ENCODE measurements at regions not wholly inside any gene's neighbourhood (a gene's known extent, or its start where the extent isn't known, plus 50 kb on each side); places are given as distances from the start of the nearest gene placed in this dataset.
"Not testable (repeated sequence)": the region's sequence is repeated elsewhere in the genome, so short reads cannot be mapped to it uniquely, and the experiment has no call there.

DNA sequence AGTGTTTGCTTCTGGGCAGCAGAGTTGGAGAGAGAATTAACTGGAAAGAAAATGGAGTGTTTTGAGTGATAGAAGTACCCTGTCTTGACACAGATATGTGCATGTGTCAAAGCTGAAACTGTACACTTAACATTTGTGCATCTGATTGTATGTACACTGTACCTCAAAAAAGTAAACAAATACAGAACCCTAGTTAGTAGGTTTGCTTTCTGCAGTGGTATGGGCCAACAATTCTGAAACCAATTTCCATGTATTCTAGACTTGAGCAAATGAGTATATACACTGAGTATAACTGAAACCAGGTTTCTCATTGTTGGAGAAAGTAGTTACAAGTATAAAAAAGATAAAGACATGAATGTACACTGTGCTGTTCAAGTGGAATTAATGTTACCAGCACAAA is 52.4 kb downstream of the ELAPOR2 start:
- DNase-seq (ENCODE audit: low spot score), result no peak

- no peak for DNase-seq (ENCODE audit: low spot score)
Observed at GRCh38 chr7:87004956-87005355, 54.5 kb downstream of the ELAPOR2 start.

GRCh38 chr7:87003872-87004798 is 55.3 kb downstream of the ELAPOR2 start:
- no peak for DNase-seq (ENCODE audit: low spot score)

- DNase-seq (ENCODE audit: low spot score), result no peak
Observed at GRCh38 chr7:87001214-87001613, 58.2 kb downstream of the ELAPOR2 start.

DNA sequence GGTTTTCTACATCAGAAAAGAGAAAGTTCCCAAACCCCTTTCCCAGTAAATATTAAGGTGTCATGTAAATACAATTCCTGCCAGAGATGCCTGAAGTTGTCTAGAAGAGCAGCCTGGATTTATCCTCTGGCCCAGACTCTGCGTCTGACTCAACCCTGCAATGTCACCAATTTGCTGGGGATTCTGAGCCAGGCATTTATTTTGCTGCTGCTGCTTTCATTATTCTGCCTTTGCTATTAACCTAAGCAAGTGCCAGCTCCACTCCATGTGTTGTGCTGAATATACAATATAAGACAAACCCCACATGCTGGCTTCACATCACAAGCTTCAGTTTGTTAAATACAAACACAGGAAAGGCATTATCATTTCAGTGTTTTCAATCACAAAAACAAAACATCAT is 59.1 kb downstream of the ELAPOR2 start:
- DNase-seq (ENCODE audit: low spot score), result no peak

GRCh38 chr7:86999750-87000149 is 59.7 kb downstream of the ELAPOR2 start:
- DNase-seq (ENCODE audit: low spot score), result no peak

DNA sequence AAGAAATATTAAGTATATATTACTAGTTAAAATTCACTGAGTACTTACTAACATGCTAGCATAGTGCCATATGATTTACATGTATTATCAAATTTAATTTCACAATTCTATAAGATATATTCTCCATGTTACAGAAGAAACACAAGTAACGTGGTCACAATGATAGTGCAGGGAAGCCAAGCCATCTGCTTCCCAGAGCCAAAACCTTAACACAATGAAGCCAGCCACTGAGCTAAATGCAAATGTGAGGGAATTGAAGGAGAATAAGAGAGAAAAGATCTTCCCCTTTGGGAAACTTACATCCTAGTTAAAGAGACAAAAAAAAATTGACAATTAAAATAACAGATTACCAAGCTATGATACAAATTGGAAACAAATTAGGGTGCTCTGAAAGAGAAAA is 63.6 kb downstream of the ELAPOR2 start:
- no peak for DNase-seq (ENCODE audit: low spot score)

GRCh38 chr7:86995052-86995725 is 64.3 kb downstream of the ELAPOR2 start:
- DNase-seq (ENCODE audit: low spot score), result no peak

GRCh38 chr7:86991771-86992191 is 67.7 kb downstream of the ELAPOR2 start:
- no peak for DNase-seq (ENCODE audit: low spot score)

DNA sequence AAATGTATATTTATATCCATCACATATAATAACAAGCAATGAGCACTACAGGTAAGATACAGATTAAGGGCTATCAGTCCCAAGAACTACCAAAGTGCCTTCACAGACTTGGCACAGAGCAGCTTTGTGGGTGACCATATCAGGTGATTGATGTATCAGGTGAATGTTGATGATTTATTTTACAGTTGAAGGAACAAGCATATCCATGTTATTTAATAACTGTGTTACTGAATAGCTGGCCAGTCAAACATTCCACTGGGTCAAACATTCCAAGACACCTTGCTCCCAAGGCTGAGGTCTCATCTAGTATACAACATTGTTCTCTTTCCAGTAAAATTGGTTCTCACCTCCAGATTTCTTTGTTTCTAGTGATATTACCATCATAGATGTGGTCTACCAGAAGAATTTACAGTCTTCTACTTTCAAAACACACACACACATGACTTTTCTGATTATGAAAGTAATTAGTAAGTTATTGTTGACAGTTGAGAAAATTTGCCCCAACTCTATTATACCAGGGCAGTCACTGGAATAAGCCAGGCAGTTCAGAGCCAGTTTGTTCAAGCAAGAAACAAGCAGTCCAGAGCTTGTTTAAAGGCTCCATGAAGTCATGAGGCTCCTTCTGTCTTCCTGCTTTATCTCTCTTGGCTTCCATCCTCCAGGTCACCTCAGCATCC is 68.2 kb downstream of the ELAPOR2 start:
- no peak for DNase-seq (ENCODE audit: low spot score)

DNA sequence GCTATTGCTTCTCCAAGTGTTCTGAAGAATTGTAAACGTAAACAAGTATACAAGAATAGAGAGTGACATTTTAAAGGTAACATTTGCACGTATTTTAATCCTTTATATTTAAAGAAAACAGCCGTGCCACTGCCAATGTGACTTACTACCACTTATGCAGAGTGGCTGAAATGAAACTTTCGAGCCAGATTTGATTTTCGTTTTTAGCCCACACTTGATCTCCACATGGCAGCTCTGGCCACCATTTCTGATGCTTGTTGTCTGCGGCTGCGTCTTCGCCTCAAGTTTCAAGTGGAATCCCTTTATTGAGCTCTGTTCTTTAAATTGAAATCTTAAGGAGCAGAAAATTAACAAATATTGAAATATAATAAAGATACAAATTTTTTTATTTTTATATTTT is 70.0 kb downstream of the ELAPOR2 start:
- no peak for DNase-seq (ENCODE audit: low spot score)

DNA sequence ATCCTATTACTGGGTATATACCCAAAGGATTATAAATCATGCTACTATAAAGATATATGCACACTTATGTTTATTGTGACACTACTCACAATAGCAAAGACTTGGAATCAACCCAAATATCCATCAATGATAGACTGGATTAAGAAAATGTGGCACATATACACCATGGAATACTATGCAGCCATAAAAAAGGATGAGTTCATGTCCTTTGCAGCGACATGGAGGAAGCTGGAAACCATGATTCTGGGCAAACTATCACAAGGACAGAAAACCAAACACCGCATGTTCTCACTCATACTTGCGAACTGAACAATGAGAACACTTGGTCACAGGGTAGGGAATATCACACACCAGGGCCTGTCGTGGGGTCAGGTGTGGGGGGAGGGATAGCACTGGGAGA is 71.6 kb downstream of the ELAPOR2 start:
- not testable (repeated sequence) for DNase-seq (ENCODE audit: low spot score)

DNA sequence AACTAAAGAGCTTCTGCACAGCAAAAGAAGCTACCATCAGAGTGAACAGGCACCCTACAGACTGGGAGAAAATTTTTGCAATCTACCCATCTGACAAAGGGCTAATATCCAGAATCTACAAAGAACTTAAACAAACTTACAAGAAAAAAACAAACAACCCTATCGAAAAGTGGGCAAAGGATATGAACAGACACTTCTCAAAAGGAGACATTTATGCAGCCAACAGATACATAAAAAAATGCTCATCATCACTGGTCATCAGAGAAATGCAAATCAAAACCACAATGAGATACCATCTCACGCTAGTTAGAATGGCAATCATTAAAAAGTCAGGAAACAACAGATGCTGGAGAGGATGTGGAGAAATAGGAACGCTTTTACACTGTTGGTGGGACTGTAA is 72.1 kb downstream of the ELAPOR2 start:
- DNase-seq (ENCODE audit: low spot score), result not testable (repeated sequence)

DNA sequence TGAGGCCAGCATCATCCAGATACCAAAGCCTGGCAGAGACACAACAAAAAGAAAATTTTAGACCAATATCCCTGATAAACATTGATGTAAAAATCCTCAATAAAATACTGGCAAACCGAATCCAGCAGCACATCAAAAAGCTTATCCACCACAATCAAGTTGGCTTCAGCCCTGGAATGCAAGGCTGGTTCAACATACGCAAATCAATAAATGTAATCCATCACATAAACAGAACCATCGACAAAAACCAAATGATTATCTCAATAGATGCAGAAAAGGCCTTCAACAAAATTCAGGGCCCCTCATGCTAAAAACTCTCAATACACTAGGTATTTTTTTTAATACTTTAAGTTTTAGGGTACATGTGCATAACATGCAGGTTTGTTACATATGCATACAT is 74.1 kb downstream of the ELAPOR2 start:
- not testable (repeated sequence) for DNase-seq (ENCODE audit: low spot score)

GRCh38 chr7:86983654-86984053 is 75.8 kb downstream of the ELAPOR2 start:
- not testable (repeated sequence) for DNase-seq (ENCODE audit: low spot score)

GRCh38 chr7:86981937-86982336 is 77.5 kb downstream of the ELAPOR2 start:
- not testable (repeated sequence) for DNase-seq (ENCODE audit: low spot score)

- no peak for DNase-seq (ENCODE audit: low spot score)
Observed at GRCh38 chr7:86981127-86981526, 78.3 kb downstream of the ELAPOR2 start.

DNA sequence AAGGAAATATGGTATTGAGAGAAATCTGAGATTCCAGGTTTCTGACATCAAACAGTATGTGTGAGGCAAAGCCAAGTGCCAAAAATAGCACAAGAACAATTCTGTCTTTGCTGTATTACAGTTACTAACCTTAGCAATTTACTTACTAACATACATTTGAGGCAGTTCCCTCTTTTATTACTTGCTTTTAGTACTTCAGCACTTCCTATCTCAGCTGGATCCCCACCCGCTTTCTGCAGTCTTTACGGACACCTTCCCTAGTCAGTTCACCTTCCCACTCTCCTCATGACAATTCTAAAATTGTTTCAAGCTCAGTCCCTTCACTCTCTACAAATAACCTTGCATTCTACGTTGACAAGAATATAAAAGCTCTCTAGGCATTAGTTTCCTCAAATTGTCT is 79.2 kb downstream of the ELAPOR2 start:
- no peak for DNase-seq (ENCODE audit: low spot score)

DNA sequence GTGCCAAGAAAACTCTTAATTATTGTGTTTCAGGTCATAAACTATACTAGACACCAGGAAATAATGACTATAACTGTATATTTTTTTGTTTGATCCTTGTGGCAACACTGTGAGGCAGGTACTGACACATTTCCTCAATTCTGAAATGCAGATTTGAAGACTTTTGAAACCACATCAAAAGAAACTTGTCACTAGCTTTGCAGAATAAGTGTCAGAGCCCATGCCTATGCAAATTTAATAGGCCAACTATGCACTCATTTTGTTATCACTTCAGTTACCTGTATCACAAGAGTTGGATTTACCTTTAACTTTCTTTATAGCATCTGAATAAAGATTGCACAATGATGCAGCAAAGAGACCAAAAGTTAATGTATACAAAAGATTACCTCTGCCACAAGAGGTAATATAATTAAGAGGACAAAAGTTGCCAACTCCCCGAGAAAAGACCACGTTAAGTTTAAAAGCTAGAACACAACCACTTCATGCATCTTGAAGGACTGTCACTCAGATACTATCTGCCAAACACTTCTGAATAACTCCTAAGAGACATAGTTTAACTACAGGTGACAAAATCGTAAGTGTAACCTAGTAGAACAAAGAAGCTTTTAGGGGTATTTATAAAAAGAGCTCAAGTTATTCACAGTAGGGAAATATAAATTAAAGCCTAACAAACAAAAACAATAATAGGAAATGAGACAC is 80.5 kb downstream of the ELAPOR2 start:
- no peak for DNase-seq (ENCODE audit: low spot score)

GRCh38 chr7:86976958-86977357 is 82.5 kb downstream of the ELAPOR2 start:
- DNase-seq (ENCODE audit: low spot score), result no peak

GRCh38 chr7:86975914-86976313 is 83.5 kb downstream of the ELAPOR2 start:
- DNase-seq (ENCODE audit: low spot score), result no peak

DNA sequence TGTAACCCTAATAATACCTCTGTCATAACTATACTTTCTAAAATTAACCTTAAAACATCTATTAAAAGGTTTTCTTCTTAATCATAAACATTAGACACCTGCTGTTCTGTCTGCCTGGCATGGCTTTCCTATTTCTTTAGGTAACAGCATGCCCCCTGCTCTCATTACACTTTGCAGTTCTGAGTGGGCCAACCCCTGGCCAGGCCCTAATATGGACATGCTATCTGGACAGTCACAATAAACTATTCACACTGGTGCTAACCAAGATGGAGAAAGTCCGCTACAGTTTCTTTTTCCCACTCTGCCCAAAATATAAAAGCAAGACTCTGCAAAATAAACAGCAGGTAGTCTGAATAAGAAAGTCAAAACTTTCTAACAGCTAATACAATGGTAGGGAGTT is 84.0 kb downstream of the ELAPOR2 start:
- DNase-seq (ENCODE audit: low spot score), result no peak
